ENCODE measurements at regions not wholly inside any gene's neighbourhood (a gene's known extent, or its start where the extent isn't known, plus 50 kb on each side); places are given as distances from the start of the nearest gene placed in this dataset.

DNA sequence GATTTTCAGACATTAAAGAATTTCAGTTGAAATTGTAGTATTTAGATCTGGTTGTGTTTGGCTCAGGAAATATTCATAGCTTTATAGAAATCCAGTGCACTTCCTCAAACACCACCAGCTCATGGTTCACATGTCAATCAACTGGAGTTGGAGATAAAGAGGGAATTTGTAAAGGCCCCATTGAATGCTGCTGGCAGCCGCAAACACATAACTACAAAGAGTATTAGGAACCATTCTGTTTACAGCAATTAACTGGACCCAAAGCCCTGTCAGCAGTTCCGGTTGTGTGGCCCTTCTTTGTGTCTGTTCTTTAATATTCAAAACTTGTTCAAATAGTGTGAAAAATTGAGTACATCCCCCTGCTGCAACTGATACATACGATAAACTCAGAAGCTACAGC is 107.4 kb upstream of the LRRTM4 start:
- TF ChIP-seq, protein P1, sequence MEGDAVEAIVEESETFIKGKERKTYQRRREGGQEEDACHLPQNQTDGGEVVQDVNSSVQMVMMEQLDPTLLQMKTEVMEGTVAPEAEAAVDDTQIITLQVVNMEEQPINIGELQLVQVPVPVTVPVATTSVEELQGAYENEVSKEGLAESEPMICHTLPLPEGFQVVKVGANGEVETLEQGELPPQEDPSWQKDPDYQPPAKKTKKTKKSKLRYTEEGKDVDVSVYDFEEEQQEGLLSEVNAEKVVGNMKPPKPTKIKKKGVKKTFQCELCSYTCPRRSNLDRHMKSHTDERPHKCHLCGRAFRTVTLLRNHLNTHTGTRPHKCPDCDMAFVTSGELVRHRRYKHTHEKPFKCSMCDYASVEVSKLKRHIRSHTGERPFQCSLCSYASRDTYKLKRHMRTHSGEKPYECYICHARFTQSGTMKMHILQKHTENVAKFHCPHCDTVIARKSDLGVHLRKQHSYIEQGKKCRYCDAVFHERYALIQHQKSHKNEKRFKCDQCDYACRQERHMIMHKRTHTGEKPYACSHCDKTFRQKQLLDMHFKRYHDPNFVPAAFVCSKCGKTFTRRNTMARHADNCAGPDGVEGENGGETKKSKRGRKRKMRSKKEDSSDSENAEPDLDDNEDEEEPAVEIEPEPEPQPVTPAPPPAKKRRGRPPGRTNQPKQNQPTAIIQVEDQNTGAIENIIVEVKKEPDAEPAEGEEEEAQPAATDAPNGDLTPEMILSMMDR (IDR thresholded peaks at IDR 0.05): no peak

DNA sequence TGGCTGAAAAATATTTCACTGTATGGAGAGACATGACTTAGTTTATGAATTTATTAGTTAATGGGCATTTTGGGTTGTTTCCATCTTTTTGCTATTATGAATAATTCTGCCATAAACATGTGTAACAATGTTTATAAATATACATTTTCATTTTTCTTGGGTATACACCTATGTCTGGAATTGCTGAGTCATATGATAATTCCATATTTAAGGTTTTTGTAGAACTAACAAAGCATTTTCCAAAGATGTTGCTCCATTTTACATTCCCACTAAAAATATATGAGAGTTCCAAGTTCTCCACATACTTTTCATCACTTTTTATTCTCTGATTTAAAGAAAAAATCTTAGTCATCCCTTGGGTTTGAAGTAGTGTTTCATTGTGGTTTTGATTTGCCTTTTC is 108.8 kb upstream of the LRRTM4 start:
- TF ChIP-seq, protein P1 (IDR thresholded peaks at IDR 0.05): no peak

DNA sequence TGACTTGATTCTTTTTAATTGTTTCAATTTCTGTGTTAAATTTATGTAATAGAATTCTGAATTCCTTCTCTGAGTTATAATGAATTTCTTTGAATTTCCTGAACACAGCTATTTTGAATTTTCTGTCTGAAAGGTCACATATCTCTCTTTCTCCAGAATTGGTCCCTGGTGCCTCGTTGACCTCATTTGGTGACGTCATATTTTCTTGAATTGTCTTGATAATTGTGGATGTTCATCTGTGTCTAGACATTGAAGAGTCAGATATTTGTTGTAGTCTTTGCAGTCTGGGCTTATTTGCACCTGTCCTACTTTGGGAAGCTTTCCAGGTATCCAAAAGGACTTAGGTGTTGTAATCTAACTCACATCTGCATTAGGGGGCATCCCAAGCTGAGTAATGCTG is 111.4 kb upstream of the LRRTM4 start:
- TF ChIP-seq, protein P1 (IDR thresholded peaks at IDR 0.05): no peak

DNA sequence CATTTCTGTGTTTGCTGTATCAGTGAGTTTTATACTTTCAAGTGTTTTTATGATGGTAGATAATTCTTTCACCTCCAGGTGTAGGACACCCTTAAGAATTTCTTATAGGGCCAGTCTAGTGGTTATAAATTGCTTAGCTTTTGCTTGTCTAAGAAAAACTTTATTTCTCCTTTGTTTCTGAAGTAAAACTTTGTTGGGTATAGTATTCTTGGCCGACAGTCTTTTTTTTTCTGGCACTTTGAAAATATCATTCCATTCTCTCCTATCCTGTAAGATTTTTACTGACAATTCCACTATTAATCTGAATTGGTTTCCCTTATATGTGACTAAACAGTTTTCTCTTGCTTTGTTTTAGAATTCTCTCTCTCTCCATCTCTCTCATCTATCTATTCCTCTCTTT is 118.7 kb upstream of the LRRTM4 start:
- TF ChIP-seq, protein P1 (IDR thresholded peaks at IDR 0.05): no peak

DNA sequence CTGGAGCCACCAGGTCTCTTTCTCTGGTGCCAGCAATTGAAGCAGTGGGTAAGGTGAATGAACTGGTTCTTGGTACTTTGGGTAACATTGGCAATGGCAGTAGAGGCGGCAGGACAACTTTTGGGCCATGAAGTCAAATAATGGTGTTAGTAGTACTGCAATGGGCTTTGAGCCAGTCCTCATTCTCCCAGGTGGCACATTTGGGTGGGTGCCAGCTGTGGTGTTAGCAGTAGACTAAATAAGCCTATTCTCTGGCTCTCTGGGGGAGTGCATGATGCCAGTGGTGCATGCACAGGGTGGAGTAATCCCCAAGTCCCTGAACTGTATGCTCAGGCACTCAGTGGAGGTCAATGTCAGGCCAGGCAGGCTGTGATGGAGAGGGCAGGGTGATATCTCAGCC is 120.2 kb upstream of the LRRTM4 start:
- TF ChIP-seq, protein P1 (IDR thresholded peaks at IDR 0.05): no peak

DNA sequence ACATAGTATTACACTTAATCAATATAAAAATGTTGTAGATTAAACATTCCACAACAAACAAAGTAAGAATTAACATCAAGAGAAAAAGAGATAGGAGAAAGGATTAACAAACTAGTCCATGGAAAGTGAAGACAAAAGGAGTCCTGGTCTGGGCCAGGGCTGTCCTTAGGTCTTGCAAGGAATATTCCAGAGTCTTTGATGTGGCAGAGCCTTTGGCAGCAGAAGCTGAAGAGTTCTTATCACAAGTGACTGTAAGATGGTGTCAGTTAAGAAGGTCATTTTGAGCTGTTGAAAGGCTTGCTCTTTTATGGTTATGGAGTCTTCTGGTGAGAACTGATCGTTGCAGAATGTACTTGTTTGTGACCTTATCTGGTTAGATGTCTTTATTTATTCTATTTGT is 127.7 kb upstream of the LRRTM4 start:
- TF ChIP-seq, protein P1 (IDR thresholded peaks at IDR 0.05): no peak

DNA sequence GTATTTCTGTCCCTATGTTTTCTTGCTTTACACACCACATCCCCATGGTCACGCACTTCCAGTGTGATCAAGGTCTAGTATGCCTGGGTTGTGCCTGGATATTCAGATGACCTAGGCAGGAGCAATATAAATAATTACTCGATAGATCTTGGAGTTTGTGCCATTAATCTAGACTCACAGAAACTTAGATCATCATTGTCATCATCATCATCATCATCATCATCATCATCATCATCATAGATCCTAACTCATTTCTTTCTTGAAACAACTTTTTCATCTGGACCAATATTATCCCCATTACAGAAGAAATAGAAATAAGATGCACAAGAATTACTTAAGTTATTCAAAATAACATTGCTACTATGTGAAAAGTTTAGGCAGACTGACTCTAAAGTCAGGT is 130.3 kb upstream of the LRRTM4 start:
- TF ChIP-seq, protein P1 (IDR thresholded peaks at IDR 0.05): no peak

DNA sequence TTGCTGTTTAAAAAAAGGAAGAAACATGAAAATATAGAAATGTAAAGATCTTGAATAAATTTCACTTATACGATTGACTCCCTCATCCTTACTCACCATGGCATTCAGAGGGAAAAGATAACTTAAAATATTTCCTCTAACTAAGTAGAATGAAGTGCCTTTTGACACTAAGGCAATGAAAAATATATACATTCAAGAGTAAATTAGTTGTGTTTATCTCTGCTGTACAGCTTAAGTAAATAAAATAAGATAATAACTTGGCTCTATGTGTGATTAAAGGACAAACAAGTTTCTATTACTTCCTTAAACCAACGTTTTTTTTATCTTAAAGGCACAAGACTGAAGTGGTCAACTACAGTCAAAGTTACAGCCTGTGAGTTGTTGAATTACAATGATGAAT is 142.3 kb upstream of the LRRTM4 start:
- TF ChIP-seq, protein P1 (IDR thresholded peaks at IDR 0.05): no peak

All from LNCAP (cell line).